ENCODE measurements at regions not wholly inside any gene's neighbourhood (a gene's known extent, or its start where the extent isn't known, plus 50 kb on each side); places are given as distances from the start of the nearest gene placed in this dataset.

- ATAC-seq (ENCODE audit: low read depth) = no peak
- dilution Hi-C loops (cut with HindIII; ENCODE audit: low sequenced_read_pairs, unreplicated experiment) (no loop called here), intact Hi-C loops (cut with micrococcal nuclease) (no loop called here), in situ Hi-C loops (cut with MboI; ENCODE audit: low sequenced_read_pairs) (no loop called here)
- Histone ChIP-seq H3K9ac (ENCODE audit: low read depth, low read length) (no peak overlapping the region), H2AK5ac (ENCODE audit: low read depth, low read length) (no peak overlapping the region), H3K4me3 (ENCODE audit: insufficient read depth, low read depth, low read length) (no peak overlapping the region), H3K9me3 (ENCODE audit: control insufficient read depth, insufficient read depth, low read length) (no peaks in the 10 kb centered on the region), H3K27ac (ENCODE audit: insufficient read depth, low read length) (no peak overlapping the region), H2AFZ (replicated peaks; ENCODE audit: low read length, poor library complexity) (no peak overlapping the region), H4K91ac (ENCODE audit: insufficient read depth, low read depth, low read length) (no peak overlapping the region), H4K5ac (ENCODE audit: low read depth, low read length) (no peak overlapping the region), H3K23ac (ENCODE audit: low read depth, low read length) (no peak overlapping the region), H3K4me1 (ENCODE audit: control insufficient read depth, insufficient read depth, low read length) (no peaks in the 10 kb centered on the region), H3K56ac (ENCODE audit: extremely low read depth, insufficient read depth, low read length) (no peak overlapping the region), H2AK9ac (replicated peaks; ENCODE audit: low read depth, low read length, poor library complexity) (no peak overlapping the region), H4K8ac (ENCODE audit: low read depth in 2 of 2, low read length in 2 of 2) (no peak overlapping the region), H2BK5ac (ENCODE audit: low read depth, low read length, poor library complexity, severe bottlenecking) (no peak overlapping the region), H3K4me2 (ENCODE audit: low read depth, low read length) (no peak overlapping the region), H3K4ac (ENCODE audit: low read depth, low read length) (no peak overlapping the region), H3K18ac (ENCODE audit: low read depth, low read length) (no peak overlapping the region), H4K20me1 (ENCODE audit: insufficient read depth, low read length) (no peaks in the 10 kb centered on the region), H2BK120ac (ENCODE audit: low read depth, low read length) (no peak overlapping the region), H3K79me1 (ENCODE audit: low read depth in 1 of 2, low read length in 2 of 2) (no peaks in the 10 kb centered on the region), H3K14ac (replicated peaks; ENCODE audit: low read depth, low read length) (no peak overlapping the region), H3K9me1 (ENCODE audit: insufficient read depth, low read length) (no peaks in the 10 kb centered on the region), H3K36me3 (ENCODE audit: control insufficient read depth, insufficient read depth, low read length) (no peaks in the 10 kb centered on the region), H2BK15ac (ENCODE audit: low read depth, low read length) (no peak overlapping the region), H2BK20ac (ENCODE audit: low read depth, low read length) (no peak overlapping the region), H3K27me3 (ENCODE audit: control insufficient read depth, insufficient read depth, low read length) (no peaks in the 10 kb centered on the region)
- no TSS peak for BruUV-seq (replicated peaks)
- no CpG with 5 or more reads among the region's 1 CpG for WGBS, 2 experiments (ENCODE audit: extremely low coverage in 2 of 2, insufficient read length in 1 of 2)
- DNase-seq = no peak
- POLR2A ChIA-PET (ENCODE audit: unreplicated experiment) = no interaction called here
- CTCF ChIA-PET = no interaction called here
- no peak for TF ChIP-seq CEBPB (IDR thresholded peaks at IDR 0.05; ENCODE audit: low read depth, low read length)
- no peak for TF ChIP-seq RFX5 (IDR thresholded peaks at IDR 0.05; ENCODE audit: low read depth, low read length)
- no peak for TF ChIP-seq FOS (IDR thresholded peaks at IDR 0.05; ENCODE audit: low read depth, low read length)
- TF ChIP-seq BHLHE40 (IDR thresholded peaks at IDR 0.05; ENCODE audit: low read depth, low read length) = no peak
- TF ChIP-seq POLR2A (IDR thresholded peaks at IDR 0.05; ENCODE audit: low read depth, low read length) = no peak
- TF ChIP-seq USF2 (IDR thresholded peaks at IDR 0.05; ENCODE audit: low read depth, low read length) = no peak
- TF ChIP-seq CHD1 (IDR thresholded peaks at IDR 0.05; ENCODE audit: low read depth, low read length) = no peak
- TF ChIP-seq MXI1 (IDR thresholded peaks at IDR 0.05; ENCODE audit: borderline replicate concordance, low read depth, low read length) = no peak
- no peak for TF ChIP-seq RCOR1 (IDR thresholded peaks at IDR 0.05; ENCODE audit: insufficient replicate concordance, low read length)
Observed at GRCh38 chr5:120934031-120934430, 469.9 kb downstream of the PRR16 start.

All from IMR-90 (cell line).